Ectodermal cell (in vitro differentiated cells): ENCODE measurements at regions not wholly inside any gene's neighbourhood (a gene's known extent, or its start where the extent isn't known, plus 50 kb on each side); places are given as distances from the start of the nearest gene placed in this dataset.

ENCODE experiments used
- H3K27ac ChIP-seq: 2 replicates; pipeline ENCODE4 v1.7.0; 2013; ENCODE audit warnings: mild to moderate bottlenecking, low read depth, low read length; ENCODE audit not compliant: insufficient read depth, poor library complexity, severe bottlenecking
- H3K27me3 ChIP-seq: 2 replicates; pipeline ENCODE4 v1.7.0; 2013; ENCODE audit warnings: mild to moderate bottlenecking, low read length; ENCODE audit not compliant: insufficient read depth, control insufficient read depth, poor library complexity, severe bottlenecking
- H3K36me3 ChIP-seq: one replicate; pipeline ENCODE4 v1.7.0; 2013; ENCODE audit warnings: low read length; ENCODE audit not compliant: control insufficient read depth, insufficient read depth
- H3K4me1 ChIP-seq: one replicate; pipeline ENCODE4 v1.7.0; 2013; ENCODE audit warnings: low read length; ENCODE audit not compliant: control insufficient read depth, insufficient read depth
- H3K4me3 ChIP-seq: 2 replicates; pipeline ENCODE4 v1.7.0; 2013; ENCODE audit warnings: low read depth, low read length, control low read depth; ENCODE audit not compliant: insufficient read depth
- H3K9me3 ChIP-seq: 2 replicates; pipeline ENCODE4 v1.7.0; 2013; ENCODE audit warnings: mild to moderate bottlenecking, low read length, moderate library complexity; ENCODE audit not compliant: control insufficient read depth
- WGBS, 2 experiments: methylation state at CpG; one replicate each; pipeline ENCODE4 v1.1.7; 2013; ENCODE audit warnings: missing lambda C conversion rate in 2 of 2; 5-methylcytosine and 5-hydroxymethylcytosine counted together

GRCh38 chr9:75616841-75617566, 273.5 kb upstream of the PCSK5 start:
- H3K27ac ChIP-seq: no peak overlapping the region
- H3K36me3 ChIP-seq: no peaks in the 10 kb centered on the region
- WGBS, 2 experiments: 87 to 94% methylated on average over 1 to 3 of the region's 3 CpGs
- H3K27me3 ChIP-seq: no peaks in the 10 kb centered on the region
- H3K9me3 ChIP-seq: no peaks in the 10 kb centered on the region
- no peaks in the 10 kb centered on the region for H3K4me1 ChIP-seq
- H3K4me3 ChIP-seq: no peak overlapping the region

GRCh38 chr9:75623462-75623861, 267.0 kb upstream of the PCSK5 start:
- Histone ChIP-seq H3K9me3 (no peaks in the 10 kb centered on the region), H3K27ac (no peak overlapping the region), H3K4me1 (no peaks in the 10 kb centered on the region), H3K27me3 (no peaks in the 10 kb centered on the region), H3K36me3 (no peaks in the 10 kb centered on the region), H3K4me3 (no peak overlapping the region)

GRCh38 chr9:75624998-75625397, 265.5 kb upstream of the PCSK5 start:
- no peaks in the 10 kb centered on the region for H3K9me3 ChIP-seq
- no peaks in the 10 kb centered on the region for H3K27me3 ChIP-seq
- no peaks in the 10 kb centered on the region for H3K36me3 ChIP-seq
- H3K4me1 ChIP-seq: no peaks in the 10 kb centered on the region
- no peak overlapping the region for H3K27ac ChIP-seq
- WGBS, 2 experiments: 93 to 95% methylated on average over 2 of the region's 2 CpGs
- H3K4me3 ChIP-seq: no peak overlapping the region

GRCh38 chr9:75626860-75627259, 263.6 kb upstream of the PCSK5 start:
- Histone ChIP-seq H3K27ac (no peak overlapping the region), H3K4me1 (no peaks in the 10 kb centered on the region), H3K9me3 (no peaks in the 10 kb centered on the region), H3K27me3 (no peaks in the 10 kb centered on the region), H3K4me3 (no peak overlapping the region), H3K36me3 (no peaks in the 10 kb centered on the region)
- 100% methylated on average over 1 of the region's 1 CpG; no CpG with 5 or more reads in 1 of the 2 experiments for WGBS, 2 experiments

GRCh38 chr9:75628952-75629351, 261.5 kb upstream of the PCSK5 start:
- Histone ChIP-seq H3K4me1 (no peaks in the 10 kb centered on the region), H3K4me3 (no peak overlapping the region), H3K27ac (no peak overlapping the region), H3K9me3 (no peaks in the 10 kb centered on the region), H3K27me3 (no peaks in the 10 kb centered on the region), H3K36me3 (no peaks in the 10 kb centered on the region)
- WGBS, 2 experiments: 78 to 96% methylated on average over 1 to 3 of the region's 3 CpGs

GRCh38 chr9:75633451-75634057, 256.9 kb upstream of the PCSK5 start:
- H3K9me3 ChIP-seq: no peaks in the 10 kb centered on the region
- no peak overlapping the region for H3K27ac ChIP-seq
- H3K36me3 ChIP-seq: no peaks in the 10 kb centered on the region
- no peaks in the 10 kb centered on the region for H3K27me3 ChIP-seq
- H3K4me3 ChIP-seq: no peak overlapping the region
- H3K4me1 ChIP-seq: no peaks in the 10 kb centered on the region
- 77 to 81% methylated on average over 7 of the region's 7 CpGs for WGBS, 2 experiments

GRCh38 chr9:75636427-75637045, 253.9 kb upstream of the PCSK5 start:
- no peaks in the 10 kb centered on the region for H3K36me3 ChIP-seq
- H3K4me3 ChIP-seq: no peak overlapping the region
- 93 to 95% methylated on average over 4 of the region's 4 CpGs for WGBS, 2 experiments

GRCh38 chr9:75639971-75640610, 250.4 kb upstream of the PCSK5 start:
- H3K9me3 ChIP-seq: no peaks in the 10 kb centered on the region
- 42 to 61% methylated on average over 1 of the region's 1 CpG for WGBS, 2 experiments

More at GRCh38 chr9:75636427-75637045, 253.9 kb upstream of the PCSK5 start:
- Histone ChIP-seq H3K27ac (no peak overlapping the region), H3K27me3 (no peaks in the 10 kb centered on the region), H3K9me3 (no peaks in the 10 kb centered on the region), H3K4me1 (no peaks in the 10 kb centered on the region)

GRCh38 chr9:75642522-75642921, 248.0 kb upstream of the PCSK5 start:
- Histone ChIP-seq H3K27me3 (no peaks in the 10 kb centered on the region), H3K27ac (no peak overlapping the region), H3K4me3 (no peak overlapping the region), H3K4me1 (no peaks in the 10 kb centered on the region), H3K9me3 (no peaks in the 10 kb centered on the region), H3K36me3 (no peaks in the 10 kb centered on the region)

More at GRCh38 chr9:75639971-75640610, 250.4 kb upstream of the PCSK5 start:
- Histone ChIP-seq H3K4me3 (no peak overlapping the region), H3K27me3 (no peaks in the 10 kb centered on the region), H3K4me1 (no peaks in the 10 kb centered on the region), H3K27ac (no peak overlapping the region), H3K36me3 (no peaks in the 10 kb centered on the region)

GRCh38 chr9:75644649-75645048, 245.8 kb upstream of the PCSK5 start:
- H3K4me1 ChIP-seq: no peaks in the 10 kb centered on the region
- H3K27me3 ChIP-seq: no peaks in the 10 kb centered on the region
- no peaks in the 10 kb centered on the region for H3K36me3 ChIP-seq
- H3K9me3 ChIP-seq: no peaks in the 10 kb centered on the region
- no peak overlapping the region for H3K27ac ChIP-seq
- H3K4me3 ChIP-seq: no peak overlapping the region
- WGBS, 2 experiments: 73 to 75% methylated on average over 2 of the region's 2 CpGs
